LNCaP clone FGC (cell line): ENCODE measurements at regions not wholly inside any gene's neighbourhood (a gene's known extent, or its start where the extent isn't known, plus 50 kb on each side); places are given as distances from the start of the nearest gene placed in this dataset.

ENCODE experiments used
- DNase-seq: peaks from one replicate; pipeline ENCODE4 v3.0.0-alpha.2; 2011; ENCODE audit warnings: low read depth
- H3K4me3 ChIP-seq: 2 replicates; pipeline ENCODE4 v1.5.1; 2011; ENCODE audit warnings: mild to moderate bottlenecking, low read depth, low read length, control low read depth
- TF ChIP-seq, protein P1 (sequence below): IDR thresholded peaks from 2 replicates; pipeline ENCODE4 v1.5.1; 2012; ENCODE audit warnings: mild to moderate bottlenecking; ENCODE audit not compliant: control insufficient read depth, insufficient read depth; ENCODE audit errors: extremely low read depth

DNA sequence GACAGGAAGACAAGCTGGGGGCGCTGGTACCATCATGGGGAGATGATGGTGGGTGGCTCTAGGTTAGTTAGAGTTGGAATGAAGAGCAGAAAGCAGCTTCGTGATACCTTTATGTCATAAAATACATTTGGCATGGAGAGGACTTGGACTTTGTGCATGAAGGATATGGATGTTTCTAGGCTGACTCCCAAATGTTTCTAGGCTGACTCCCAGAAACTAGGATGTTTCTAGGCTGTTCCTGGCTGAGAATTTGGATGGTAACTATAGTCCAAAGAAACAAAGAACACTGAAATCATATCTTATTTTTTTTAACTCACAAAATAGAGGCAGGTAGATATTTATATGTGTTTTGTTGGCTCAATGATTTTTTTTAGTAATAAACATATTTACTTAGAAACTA is 89.4 kb upstream of the VPREB1 start:
- H3K4me3 ChIP-seq: no peak overlapping the region
- TF ChIP-seq, protein P1, sequence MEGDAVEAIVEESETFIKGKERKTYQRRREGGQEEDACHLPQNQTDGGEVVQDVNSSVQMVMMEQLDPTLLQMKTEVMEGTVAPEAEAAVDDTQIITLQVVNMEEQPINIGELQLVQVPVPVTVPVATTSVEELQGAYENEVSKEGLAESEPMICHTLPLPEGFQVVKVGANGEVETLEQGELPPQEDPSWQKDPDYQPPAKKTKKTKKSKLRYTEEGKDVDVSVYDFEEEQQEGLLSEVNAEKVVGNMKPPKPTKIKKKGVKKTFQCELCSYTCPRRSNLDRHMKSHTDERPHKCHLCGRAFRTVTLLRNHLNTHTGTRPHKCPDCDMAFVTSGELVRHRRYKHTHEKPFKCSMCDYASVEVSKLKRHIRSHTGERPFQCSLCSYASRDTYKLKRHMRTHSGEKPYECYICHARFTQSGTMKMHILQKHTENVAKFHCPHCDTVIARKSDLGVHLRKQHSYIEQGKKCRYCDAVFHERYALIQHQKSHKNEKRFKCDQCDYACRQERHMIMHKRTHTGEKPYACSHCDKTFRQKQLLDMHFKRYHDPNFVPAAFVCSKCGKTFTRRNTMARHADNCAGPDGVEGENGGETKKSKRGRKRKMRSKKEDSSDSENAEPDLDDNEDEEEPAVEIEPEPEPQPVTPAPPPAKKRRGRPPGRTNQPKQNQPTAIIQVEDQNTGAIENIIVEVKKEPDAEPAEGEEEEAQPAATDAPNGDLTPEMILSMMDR: no peak
- no peak for DNase-seq

DNA sequence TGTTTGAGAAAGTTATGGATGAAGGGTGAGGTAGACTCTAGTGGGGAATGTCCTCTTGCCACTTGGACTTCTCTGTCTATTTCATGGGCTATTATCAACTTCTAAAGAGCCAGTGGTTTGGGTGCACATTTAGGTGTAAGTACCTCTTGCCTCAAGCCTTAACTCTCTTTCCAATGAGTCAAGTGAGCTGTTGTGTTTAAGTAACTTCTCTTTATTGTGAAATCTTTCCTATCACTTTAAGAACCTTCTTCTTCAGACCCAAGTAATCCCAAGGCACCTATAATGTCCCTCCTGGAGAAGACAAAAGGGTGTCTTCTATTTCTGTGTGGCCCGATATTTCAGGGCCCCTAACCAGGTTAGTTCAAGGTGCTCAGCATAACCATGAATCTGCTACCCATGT is 90.5 kb upstream of the VPREB1 start:
- TF ChIP-seq, protein P1: no peak
- DNase-seq: no peak
- H3K4me3 ChIP-seq: no peak overlapping the region

- H3K4me3 ChIP-seq: no peak overlapping the region
- TF ChIP-seq, protein P1: no peak
- no peak for DNase-seq
Measured at GRCh38 chr22:22151308-22151707, 93.3 kb upstream of the VPREB1 start.

DNA sequence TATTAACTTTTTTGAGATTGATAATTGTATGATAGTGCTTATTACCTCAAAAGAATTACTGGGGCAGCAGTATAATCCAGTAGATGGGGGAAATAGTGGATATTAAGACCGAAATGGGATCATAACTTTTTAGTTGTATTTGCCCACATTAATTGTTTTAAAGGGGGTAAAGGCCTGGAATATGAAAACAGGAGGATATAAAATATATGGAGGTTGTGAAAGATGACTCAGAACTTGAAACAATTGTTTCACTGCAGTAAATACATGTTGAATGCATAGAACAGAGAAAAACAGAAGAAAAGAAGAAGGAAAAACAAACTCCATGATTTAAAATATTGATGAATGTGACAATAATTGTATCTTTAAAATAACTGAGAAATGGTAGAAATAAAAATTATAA is 94.1 kb upstream of the VPREB1 start:
- no peak overlapping the region for H3K4me3 ChIP-seq
- no peak for DNase-seq
- TF ChIP-seq, protein P1: no peak

GRCh38 chr22:22148905-22149304 is 95.7 kb upstream of the VPREB1 start:
- TF ChIP-seq, protein P1: no peak
- H3K4me3 ChIP-seq: no peak overlapping the region
- no peak for DNase-seq

- TF ChIP-seq, protein P1: no peak
- no peak overlapping the region for H3K4me3 ChIP-seq
- no peak for DNase-seq
Measured at GRCh38 chr22:22144858-22145257, 99.7 kb upstream of the VPREB1 start.

GRCh38 chr22:22143448-22143847 is 101.1 kb upstream of the VPREB1 start:
- no peak for DNase-seq
- TF ChIP-seq, protein P1: no peak
- H3K4me3 ChIP-seq: no peak overlapping the region
